KMS-11 (cell line): ENCODE measurements at regions not wholly inside any gene's neighbourhood (a gene's known extent, or its start where the extent isn't known, plus 50 kb on each side); places are given as distances from the start of the nearest gene placed in this dataset.

Source experiments
- H2AFZ ChIP-seq: fragments of 200-600 bp; sonication (generic); 2 replicates; pipeline ENCODE4 v1.6.1; 2016; ENCODE audit warnings: antibody characterized with exemption, mixed run types, low read depth
- H3K27ac ChIP-seq: fragments of 200-600 bp; sonication (generic); 2 replicates; pipeline ENCODE4 v1.6.1; 2016; ENCODE audit warnings: mild to moderate bottlenecking, mixed run types
- H3K27me3 ChIP-seq: fragments of 200-600 bp; sonication (generic); 2 replicates; pipeline ENCODE4 v1.6.1; 2017; ENCODE audit warnings: mild to moderate bottlenecking, low read depth, mixed run types, moderate library complexity; ENCODE audit not compliant: insufficient read depth
- H3K36me3 ChIP-seq: fragments of 200-600 bp; sonication (generic); 2 replicates; pipeline ENCODE4 v1.6.1; 2017; ENCODE audit warnings: mild to moderate bottlenecking, mixed run types; ENCODE audit not compliant: insufficient read depth
- H3K4me1 ChIP-seq: fragments of 200-600 bp; sonication (generic); 2 replicates; pipeline ENCODE4 v1.6.1; 2016; ENCODE audit warnings: mild to moderate bottlenecking, low read depth, mixed run types; ENCODE audit not compliant: poor library complexity, severe bottlenecking
- H3K4me2 ChIP-seq: fragments of 200-600 bp; sonication (generic); 2 replicates; pipeline ENCODE4 v1.7.0; 2016; ENCODE audit warnings: mild to moderate bottlenecking, mixed run types
- H3K4me3 ChIP-seq: fragments of 200-600 bp; sonication (generic); IDR thresholded peaks from 2 replicates; pipeline ENCODE4 v1.6.1; 2017; ENCODE audit warnings: low read depth, low read length, mixed read lengths; ENCODE audit not compliant: insufficient read depth
- H3K79me2 ChIP-seq: fragments of 200-600 bp; sonication (generic); 2 replicates; pipeline ENCODE4 v1.6.1; 2016; ENCODE audit warnings: low read depth, mixed run types; ENCODE audit not compliant: insufficient read depth
- H3K9ac ChIP-seq: fragments of 200-600 bp; sonication (generic); 2 replicates; pipeline ENCODE4 v1.6.1; 2016; ENCODE audit warnings: mild to moderate bottlenecking, mixed run types
- H4K20me1 ChIP-seq: fragments of 200-600 bp; sonication (generic); 2 replicates; pipeline ENCODE4 v1.6.1; 2016; ENCODE audit warnings: mild to moderate bottlenecking, mixed run types; ENCODE audit not compliant: insufficient read depth
- TF ChIP-seq, protein P1 (sequence below): fragments of 200-600 bp; sonication (generic); conservative IDR thresholded peaks from 2 replicates; pipeline ENCODE4 v1.6.1; 2017; ENCODE audit warnings: low read depth, mild to moderate bottlenecking, antibody characterized with exemption, low read length, moderate library complexity, mixed read lengths

DNA sequence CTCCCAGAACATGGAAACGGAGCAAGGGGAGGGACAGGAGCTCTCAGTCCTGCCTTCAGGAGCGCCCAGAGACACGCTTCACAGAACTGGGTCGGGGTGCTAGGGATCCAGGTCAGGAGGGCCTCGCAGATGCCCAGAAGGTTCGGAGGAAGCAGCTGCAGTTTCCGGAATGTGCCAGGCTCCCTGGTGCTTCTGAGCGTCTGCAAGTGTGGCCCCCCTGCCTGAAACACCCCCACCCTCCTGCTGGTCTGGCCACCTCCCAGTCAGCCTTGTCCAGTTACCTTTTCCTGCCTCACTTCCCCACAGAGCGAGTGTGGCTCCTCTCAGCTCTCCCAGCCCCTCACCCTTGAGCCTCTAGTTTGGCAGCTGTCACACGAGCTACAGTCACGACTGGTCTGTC is 88.3 kb upstream of the TAF1B start:
- Histone ChIP-seq H3K27ac (no peak overlapping the region), H3K9ac (no peak overlapping the region), H3K4me2 (no peak overlapping the region), H3K36me3 (no peaks in the 10 kb centered on the region), H3K4me1 (peaks cover 39% of the 10 kb centered on the region), H3K27me3 (no peaks in the 10 kb centered on the region), H4K20me1 (no peaks in the 10 kb centered on the region), H3K79me2 (no peaks in the 10 kb centered on the region), H2AFZ (no peak overlapping the region), H3K4me3 (no peak overlapping the region)
- TF ChIP-seq, protein P1, sequence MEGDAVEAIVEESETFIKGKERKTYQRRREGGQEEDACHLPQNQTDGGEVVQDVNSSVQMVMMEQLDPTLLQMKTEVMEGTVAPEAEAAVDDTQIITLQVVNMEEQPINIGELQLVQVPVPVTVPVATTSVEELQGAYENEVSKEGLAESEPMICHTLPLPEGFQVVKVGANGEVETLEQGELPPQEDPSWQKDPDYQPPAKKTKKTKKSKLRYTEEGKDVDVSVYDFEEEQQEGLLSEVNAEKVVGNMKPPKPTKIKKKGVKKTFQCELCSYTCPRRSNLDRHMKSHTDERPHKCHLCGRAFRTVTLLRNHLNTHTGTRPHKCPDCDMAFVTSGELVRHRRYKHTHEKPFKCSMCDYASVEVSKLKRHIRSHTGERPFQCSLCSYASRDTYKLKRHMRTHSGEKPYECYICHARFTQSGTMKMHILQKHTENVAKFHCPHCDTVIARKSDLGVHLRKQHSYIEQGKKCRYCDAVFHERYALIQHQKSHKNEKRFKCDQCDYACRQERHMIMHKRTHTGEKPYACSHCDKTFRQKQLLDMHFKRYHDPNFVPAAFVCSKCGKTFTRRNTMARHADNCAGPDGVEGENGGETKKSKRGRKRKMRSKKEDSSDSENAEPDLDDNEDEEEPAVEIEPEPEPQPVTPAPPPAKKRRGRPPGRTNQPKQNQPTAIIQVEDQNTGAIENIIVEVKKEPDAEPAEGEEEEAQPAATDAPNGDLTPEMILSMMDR = no peak

DNA sequence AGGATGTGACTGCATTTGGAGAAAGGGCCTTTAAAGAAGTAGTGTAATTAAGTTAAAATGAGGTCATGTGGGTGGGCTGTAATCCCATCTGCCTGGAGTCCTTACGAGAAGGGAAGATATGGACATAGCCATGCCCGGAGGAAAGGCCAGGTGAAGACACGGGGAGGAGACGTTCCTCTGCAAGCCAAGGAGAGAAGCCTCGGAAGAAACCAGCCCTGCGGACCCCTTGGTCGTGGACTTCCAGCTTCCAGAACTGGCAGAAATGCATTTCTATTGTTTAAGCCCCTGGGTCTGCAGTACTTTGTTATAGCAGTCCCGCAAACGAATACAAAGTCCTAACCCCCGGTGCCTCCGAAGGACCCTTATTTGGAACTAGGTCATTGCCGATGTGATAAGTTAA is 87.6 kb upstream of the TAF1B start:
- H3K79me2 ChIP-seq = no peaks in the 10 kb centered on the region
- TF ChIP-seq, protein P1 = no peak
- no peak overlapping the region for H3K27ac ChIP-seq
- no peaks in the 10 kb centered on the region for H3K36me3 ChIP-seq
- no peak overlapping the region for H3K9ac ChIP-seq
- no peak overlapping the region for H2AFZ ChIP-seq
- no peaks in the 10 kb centered on the region for H3K27me3 ChIP-seq
- H3K4me2 ChIP-seq = no peak overlapping the region
- peaks cover 39% of the 10 kb centered on the region for H3K4me1 ChIP-seq
- H4K20me1 ChIP-seq = no peaks in the 10 kb centered on the region
- H3K4me3 ChIP-seq = no peak overlapping the region

DNA sequence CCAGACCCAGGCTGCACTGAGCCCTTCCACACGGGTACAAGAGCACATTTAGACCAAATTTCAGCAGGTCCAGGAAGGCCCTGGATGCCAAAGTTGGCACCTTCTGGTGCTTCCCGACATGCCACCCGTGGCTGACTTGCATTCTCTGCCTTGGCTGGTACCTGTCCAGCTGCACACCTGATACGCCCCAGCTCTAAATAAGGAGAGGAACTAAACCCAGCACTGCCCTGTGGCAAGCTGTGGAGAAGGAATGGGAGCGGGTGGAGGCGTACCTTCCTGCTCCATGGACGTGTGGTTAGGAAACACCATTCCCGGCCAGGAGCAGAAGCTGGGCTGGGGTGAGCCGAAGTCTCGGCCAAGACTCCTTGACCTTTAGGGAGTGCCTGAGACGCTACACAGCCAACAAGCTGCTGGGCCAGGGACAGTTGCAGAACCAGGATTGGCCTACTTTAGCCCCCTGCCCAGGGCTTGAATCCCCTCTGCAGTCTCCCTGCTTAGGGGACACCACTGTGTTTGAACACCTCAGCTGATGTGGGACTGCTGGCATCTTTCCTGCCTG is 86.5 kb upstream of the TAF1B start:
- Histone ChIP-seq H3K4me1 (peaks cover 39% of the 10 kb centered on the region), H3K79me2 (no peaks in the 10 kb centered on the region), H3K9ac (no peak overlapping the region), H3K27me3 (no peaks in the 10 kb centered on the region), H3K4me3 (no peak overlapping the region), H3K36me3 (no peaks in the 10 kb centered on the region), H3K4me2 (no peak overlapping the region), H2AFZ (no peak overlapping the region), H4K20me1 (no peaks in the 10 kb centered on the region), H3K27ac (no peak overlapping the region)
- TF ChIP-seq, protein P1 = no peak

DNA sequence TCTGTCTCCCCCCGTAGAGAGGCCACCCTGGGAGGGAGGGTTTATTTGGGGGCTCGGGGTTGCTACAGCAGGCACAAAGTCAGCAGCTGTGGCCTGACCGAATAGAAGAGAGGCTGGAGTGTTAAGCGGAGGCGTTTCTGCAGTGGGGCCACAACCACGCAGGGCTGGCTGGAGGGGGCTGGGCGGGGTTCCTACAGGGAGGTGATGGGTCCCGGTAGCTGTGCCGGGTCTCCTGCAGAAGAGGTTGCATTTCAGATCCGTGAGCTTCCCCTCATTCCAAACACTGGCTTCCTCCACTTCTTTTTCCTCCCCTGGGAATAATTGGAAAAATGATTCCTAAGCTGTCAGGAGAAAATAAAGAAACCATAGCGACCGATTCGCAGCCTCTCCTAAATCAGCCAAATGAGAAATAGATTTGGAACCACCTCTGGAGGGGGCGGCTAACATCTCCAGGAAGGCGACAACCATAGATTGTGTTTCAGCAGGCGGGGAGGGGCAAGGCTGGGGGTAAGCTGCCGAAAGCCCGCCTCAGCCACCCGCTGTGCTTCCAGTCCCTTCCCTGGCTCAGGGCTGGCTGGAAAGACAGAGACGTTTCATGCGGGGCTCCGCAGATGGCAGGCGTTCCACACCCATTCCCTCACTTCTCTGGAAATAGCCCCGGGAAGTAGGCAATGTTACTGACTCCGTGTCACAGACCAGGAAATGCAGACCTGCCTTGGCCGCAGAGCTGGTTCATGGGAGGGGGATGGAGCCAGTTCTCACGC is 85.6 kb upstream of the TAF1B start:
- H3K27me3 ChIP-seq = no peaks in the 10 kb centered on the region
- no peak overlapping the region for H3K9ac ChIP-seq
- no peak overlapping the region for H3K4me3 ChIP-seq
- no peak overlapping the region for H3K27ac ChIP-seq
- no peak overlapping the region for H2AFZ ChIP-seq
- peaks cover 47% of the 10 kb centered on the region for H3K4me1 ChIP-seq
- no peaks in the 10 kb centered on the region for H3K79me2 ChIP-seq
- TF ChIP-seq, protein P1 = no peak
- H4K20me1 ChIP-seq = no peaks in the 10 kb centered on the region
- H3K36me3 ChIP-seq = no peaks in the 10 kb centered on the region
- H3K4me2 ChIP-seq = no peak overlapping the region
